ENCODE measurements at regions not wholly inside any gene's neighbourhood (a gene's known extent, or its start where the extent isn't known, plus 50 kb on each side); places are given as distances from the start of the nearest gene placed in this dataset.

DNA sequence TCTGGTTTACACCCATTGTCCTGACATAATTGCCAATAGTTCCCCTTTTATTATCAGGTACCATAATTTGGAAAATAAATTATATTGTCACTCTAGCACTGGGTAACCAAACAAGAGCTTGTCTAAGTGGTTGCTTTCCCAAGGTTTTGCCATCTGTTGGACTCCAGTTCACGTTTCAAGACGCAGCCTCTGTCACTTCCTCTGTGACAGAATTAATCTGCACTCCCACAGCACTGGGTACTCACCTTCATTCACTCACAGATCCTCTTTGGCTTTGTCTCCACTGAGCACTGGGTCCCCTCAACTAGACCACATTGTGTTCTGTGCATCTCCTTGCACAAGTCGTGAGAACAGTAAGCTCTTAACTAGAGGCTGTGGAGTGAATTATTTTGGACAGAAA is 123.6 kb upstream of the JUN start:
- Histone ChIP-seq H4K20me1 (ENCODE audit: insufficient read depth, low read depth, low read length) (no peaks in the 10 kb centered on the region), H3K9ac (ENCODE audit: low read length) (no peak overlapping the region), H3K27ac (ENCODE audit: low read length) (no peak overlapping the region), H3K4me2 (ENCODE audit: low read depth, low read length, poor library complexity, severe bottlenecking) (no peak overlapping the region), H3K4me3 (ENCODE audit: low read length) (no peak overlapping the region), H3K79me2 (ENCODE audit: low read length) (no peaks in the 10 kb centered on the region), H2AFZ (ENCODE audit: low read length) (no peak overlapping the region), H3K4me1 (ENCODE audit: low read length) (peaks cover 10% of the 10 kb centered on the region), H3K9me2 (replicated peaks; ENCODE audit: insufficient read depth, low read length) (no peaks in the 10 kb centered on the region), H3K36me3 (ENCODE audit: insufficient read depth, low read length) (no peaks in the 10 kb centered on the region), H3K9me3 (ENCODE audit: low read length) (no peaks in the 10 kb centered on the region), H3K27me3 (ENCODE audit: low read length) (no peaks in the 10 kb centered on the region)
- DNase-seq, result no peak

- Histone ChIP-seq H2AFZ (ENCODE audit: low read length) (no peak overlapping the region), H4K20me1 (ENCODE audit: insufficient read depth, low read depth, low read length) (no peaks in the 10 kb centered on the region), H3K27ac (ENCODE audit: low read length) (no peak overlapping the region), H3K4me2 (ENCODE audit: low read depth, low read length, poor library complexity, severe bottlenecking) (no peak overlapping the region), H3K9ac (ENCODE audit: low read length) (no peak overlapping the region), H3K9me2 (replicated peaks; ENCODE audit: insufficient read depth, low read length) (no peaks in the 10 kb centered on the region), H3K4me3 (ENCODE audit: low read length) (no peak overlapping the region), H3K4me1 (ENCODE audit: low read length) (0 out of 2 replicates have a peak, but pooled peaks cover 2% of the 10 kb centered on the region), H3K79me2 (ENCODE audit: low read length) (no peaks in the 10 kb centered on the region), H3K27me3 (ENCODE audit: low read length) (no peaks in the 10 kb centered on the region), H3K36me3 (ENCODE audit: insufficient read depth, low read length) (no peaks in the 10 kb centered on the region), H3K9me3 (ENCODE audit: low read length) (no peaks in the 10 kb centered on the region)
- no peak for DNase-seq
These were observed 125.0 kb upstream of the JUN start for GRCh38 chr1:58908561-58909560.

DNA sequence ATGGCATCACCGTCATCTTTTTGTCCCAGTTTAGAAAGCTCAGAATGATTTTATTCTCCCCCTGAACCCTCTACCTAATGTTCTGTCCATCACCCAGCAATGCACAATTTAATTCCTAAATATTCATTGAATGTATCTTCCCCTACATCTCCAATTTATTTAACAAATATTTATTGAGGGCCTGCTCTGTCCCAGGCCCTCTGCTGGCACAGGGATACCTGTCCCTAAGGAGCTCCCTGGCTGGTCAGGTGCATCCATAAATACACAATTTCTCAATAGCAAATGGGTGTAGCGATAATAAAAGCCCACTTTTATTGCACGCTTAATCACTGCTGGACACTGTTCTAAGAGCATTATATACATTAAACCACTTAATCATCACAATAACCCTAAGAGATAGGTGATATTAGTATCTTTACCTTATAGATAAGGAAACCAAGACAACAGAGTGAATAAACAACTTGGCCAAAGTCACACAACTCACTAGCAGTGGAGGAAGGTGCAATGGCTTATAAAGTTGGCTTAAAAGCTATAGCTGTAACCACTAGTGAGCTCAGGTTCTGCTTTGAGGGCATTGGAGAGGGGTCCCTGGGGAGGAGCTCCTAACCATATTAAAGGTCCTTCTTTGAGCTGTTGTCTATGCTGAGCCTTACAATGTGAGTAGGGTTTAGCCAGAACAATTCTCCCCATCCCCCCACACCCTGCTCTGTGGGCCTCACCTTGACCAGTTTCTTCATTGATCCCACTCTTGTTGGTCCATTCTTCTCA is 126.3 kb upstream of the JUN start:
- Histone ChIP-seq H3K79me2 (ENCODE audit: low read length) (no peaks in the 10 kb centered on the region), H4K20me1 (ENCODE audit: insufficient read depth, low read depth, low read length) (no peaks in the 10 kb centered on the region), H3K27ac (ENCODE audit: low read length) (no peak overlapping the region), H3K27me3 (ENCODE audit: low read length) (no peaks in the 10 kb centered on the region), H2AFZ (ENCODE audit: low read length) (no peak overlapping the region), H3K9me3 (ENCODE audit: low read length) (no peaks in the 10 kb centered on the region), H3K4me2 (ENCODE audit: low read depth, low read length, poor library complexity, severe bottlenecking) (no peak overlapping the region), H3K9me2 (replicated peaks; ENCODE audit: insufficient read depth, low read length) (no peaks in the 10 kb centered on the region), H3K4me3 (ENCODE audit: low read length) (no peak overlapping the region), H3K9ac (ENCODE audit: low read length) (no peak overlapping the region), H3K4me1 (ENCODE audit: low read length) (no peaks in the 10 kb centered on the region), H3K36me3 (ENCODE audit: insufficient read depth, low read length) (no peaks in the 10 kb centered on the region)
- no peak for DNase-seq

DNA sequence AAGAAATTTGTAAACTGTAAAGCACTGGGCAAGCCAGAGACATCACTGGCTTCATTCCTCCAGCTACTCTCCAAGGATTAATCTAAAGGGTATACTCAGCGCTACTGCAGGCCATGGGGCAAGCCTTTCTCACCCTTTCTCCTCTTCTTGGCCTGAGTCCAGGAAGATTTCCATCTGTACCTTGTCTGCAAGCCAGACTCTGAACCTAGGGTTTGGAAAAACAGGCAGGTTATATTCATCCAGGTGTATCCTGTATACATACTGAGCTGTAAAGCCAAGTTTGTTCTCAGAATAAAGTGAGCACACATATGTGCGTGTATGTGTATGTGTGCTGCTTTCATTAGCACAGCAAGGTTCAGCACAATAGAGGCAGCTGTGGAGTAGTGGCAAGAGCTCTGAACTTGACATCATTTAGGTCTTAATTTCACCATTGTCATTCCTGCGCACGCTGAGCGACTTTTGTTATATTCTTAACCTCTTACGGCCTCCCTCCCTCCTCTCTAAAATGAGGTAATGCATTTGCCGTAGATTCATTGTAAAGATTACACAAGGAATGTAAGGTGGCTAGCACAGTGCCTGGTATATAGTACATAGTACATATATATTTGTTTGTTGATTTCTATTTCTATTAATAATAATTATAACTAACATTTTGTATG is 128.1 kb upstream of the JUN start:
- no peak for DNase-seq
- Histone ChIP-seq H3K4me3 (ENCODE audit: low read length) (no peak overlapping the region), H3K27ac (ENCODE audit: low read length) (no peak overlapping the region), H3K79me2 (ENCODE audit: low read length) (no peaks in the 10 kb centered on the region), H4K20me1 (ENCODE audit: insufficient read depth, low read depth, low read length) (no peaks in the 10 kb centered on the region), H3K9me2 (replicated peaks; ENCODE audit: insufficient read depth, low read length) (no peaks in the 10 kb centered on the region), H3K9ac (ENCODE audit: low read length) (no peak overlapping the region), H3K27me3 (ENCODE audit: low read length) (no peaks in the 10 kb centered on the region), H2AFZ (ENCODE audit: low read length) (no peak overlapping the region), H3K9me3 (ENCODE audit: low read length) (no peaks in the 10 kb centered on the region), H3K4me1 (ENCODE audit: low read length) (no peaks in the 10 kb centered on the region), H3K36me3 (ENCODE audit: insufficient read depth, low read length) (no peaks in the 10 kb centered on the region), H3K4me2 (ENCODE audit: low read depth, low read length, poor library complexity, severe bottlenecking) (no peak overlapping the region)

DNA sequence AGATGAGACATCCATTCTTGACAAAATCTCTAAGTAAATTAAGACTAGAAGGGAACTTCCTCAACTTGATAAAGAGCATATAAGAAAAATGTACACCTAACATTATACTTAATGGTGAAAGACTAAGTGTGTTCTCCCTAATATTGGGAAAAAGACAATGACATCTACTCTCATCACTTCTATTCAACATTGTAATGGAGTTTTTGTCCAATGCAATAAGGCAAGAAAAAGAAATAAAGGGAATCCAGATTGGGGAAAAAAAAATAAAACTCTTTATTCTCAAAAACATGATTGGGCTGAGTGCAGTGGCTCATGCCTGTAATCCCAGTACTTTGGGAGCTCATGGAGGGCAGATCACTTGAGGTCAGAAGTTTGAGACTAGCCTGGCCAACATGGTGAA is 131.1 kb upstream of the JUN start:
- Histone ChIP-seq H3K79me2 (ENCODE audit: low read length) (no peaks in the 10 kb centered on the region), H3K4me2 (ENCODE audit: low read depth, low read length, poor library complexity, severe bottlenecking) (no peak overlapping the region)

DNA sequence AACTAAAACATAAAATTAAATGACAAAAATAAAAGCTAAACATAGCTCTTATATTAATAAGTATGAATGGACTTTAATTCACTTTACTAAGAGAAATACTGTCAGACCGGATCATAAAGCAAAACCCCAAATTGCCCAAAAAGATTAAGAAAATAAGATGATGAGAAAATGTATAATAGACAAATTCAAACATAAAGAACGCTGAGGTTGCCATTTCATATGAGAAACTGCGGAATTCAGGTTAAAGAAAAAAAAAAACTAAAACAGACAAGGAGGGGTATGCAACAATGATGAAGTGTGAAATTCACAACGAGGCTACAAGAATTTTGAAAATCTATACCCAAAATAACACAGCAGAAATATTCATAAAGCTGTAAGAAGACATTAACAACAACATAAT is 133.6 kb upstream of the JUN start:
- H3K27me3 ChIP-seq (ENCODE audit: low read length), result no peaks in the 10 kb centered on the region
- H3K4me3 ChIP-seq (ENCODE audit: low read length), result no peak overlapping the region
- H4K20me1 ChIP-seq (ENCODE audit: insufficient read depth, low read depth, low read length), result no peaks in the 10 kb centered on the region
- no peaks in the 10 kb centered on the region for H3K79me2 ChIP-seq (ENCODE audit: low read length)
- no peaks in the 10 kb centered on the region for H3K4me1 ChIP-seq (ENCODE audit: low read length)
- H3K4me2 ChIP-seq (ENCODE audit: low read depth, low read length, poor library complexity, severe bottlenecking), result no peak overlapping the region
- no peak overlapping the region for H3K27ac ChIP-seq (ENCODE audit: low read length)
- no peaks in the 10 kb centered on the region for H3K36me3 ChIP-seq (ENCODE audit: insufficient read depth, low read length)
- no peak overlapping the region for H2AFZ ChIP-seq (ENCODE audit: low read length)
- DNase-seq, result no peak
- no peak overlapping the region for H3K9ac ChIP-seq (ENCODE audit: low read length)
- H3K9me3 ChIP-seq (ENCODE audit: low read length), result no peaks in the 10 kb centered on the region
- no peaks in the 10 kb centered on the region for H3K9me2 ChIP-seq (replicated peaks; ENCODE audit: insufficient read depth, low read length)

More for the DNA sequence above, 131.1 kb upstream of the JUN start:
- no peaks in the 10 kb centered on the region for H3K27me3 ChIP-seq (ENCODE audit: low read length)
- H3K9me2 ChIP-seq (replicated peaks; ENCODE audit: insufficient read depth, low read length), result no peaks in the 10 kb centered on the region
- no peak overlapping the region for H2AFZ ChIP-seq (ENCODE audit: low read length)
- H3K27ac ChIP-seq (ENCODE audit: low read length), result no peak overlapping the region
- H3K4me1 ChIP-seq (ENCODE audit: low read length), result no peaks in the 10 kb centered on the region
- H4K20me1 ChIP-seq (ENCODE audit: insufficient read depth, low read depth, low read length), result no peaks in the 10 kb centered on the region
- H3K9ac ChIP-seq (ENCODE audit: low read length), result no peak overlapping the region
- H3K9me3 ChIP-seq (ENCODE audit: low read length), result no peaks in the 10 kb centered on the region
- no peak overlapping the region for H3K4me3 ChIP-seq (ENCODE audit: low read length)
- no peaks in the 10 kb centered on the region for H3K36me3 ChIP-seq (ENCODE audit: insufficient read depth, low read length)
- no peak for DNase-seq

DNA sequence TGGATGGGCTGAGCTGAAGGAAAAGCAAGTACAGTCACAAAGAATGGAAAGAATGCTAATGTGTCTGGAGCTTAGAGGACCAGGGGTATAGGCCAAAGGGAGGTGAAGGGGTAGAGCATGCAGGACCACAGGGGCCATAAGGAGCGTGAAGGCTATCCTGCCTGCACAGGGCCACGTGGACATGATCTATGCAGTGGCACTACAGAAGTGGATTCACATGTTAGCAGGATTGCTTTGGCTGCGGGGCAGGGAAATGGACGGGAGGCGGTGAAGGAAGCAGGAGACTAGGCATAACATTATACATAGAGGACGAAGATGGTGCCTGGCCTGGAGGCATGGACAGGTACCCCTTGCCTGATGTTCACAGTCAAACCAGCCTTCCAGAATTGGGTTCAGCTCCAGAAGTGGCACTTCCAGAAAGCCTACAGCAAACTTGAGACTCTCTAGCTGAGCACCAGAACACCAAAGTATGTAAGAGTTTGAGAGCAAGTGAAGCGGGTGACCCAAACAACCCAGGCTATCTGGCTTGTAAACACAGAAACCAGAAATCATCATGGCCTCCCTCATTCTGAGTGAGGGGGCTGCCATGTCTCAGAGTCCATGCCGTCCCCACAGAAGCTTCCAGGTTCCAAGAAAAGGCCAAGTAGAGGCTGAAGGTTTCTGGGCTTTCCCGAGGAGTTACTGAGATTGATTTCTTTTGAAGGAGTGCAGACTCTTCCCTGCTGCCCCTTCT is 135.5 kb upstream of the JUN start:
- Histone ChIP-seq H3K9ac (ENCODE audit: low read length) (no peak overlapping the region), H3K9me2 (replicated peaks; ENCODE audit: insufficient read depth, low read length) (no peaks in the 10 kb centered on the region), H2AFZ (ENCODE audit: low read length) (no peak overlapping the region), H4K20me1 (ENCODE audit: insufficient read depth, low read depth, low read length) (no peaks in the 10 kb centered on the region), H3K4me3 (ENCODE audit: low read length) (no peak overlapping the region), H3K27ac (ENCODE audit: low read length) (no peak overlapping the region), H3K4me2 (ENCODE audit: low read depth, low read length, poor library complexity, severe bottlenecking) (no peak overlapping the region), H3K79me2 (ENCODE audit: low read length) (no peaks in the 10 kb centered on the region), H3K9me3 (ENCODE audit: low read length) (no peaks in the 10 kb centered on the region), H3K4me1 (ENCODE audit: low read length) (no peaks in the 10 kb centered on the region), H3K27me3 (ENCODE audit: low read length) (no peaks in the 10 kb centered on the region), H3K36me3 (ENCODE audit: insufficient read depth, low read length) (no peaks in the 10 kb centered on the region)
- no peak for DNase-seq

Measured in Karpas-422 (cell line).